ENCODE measurements at regions not wholly inside any gene's neighbourhood (a gene's known extent, or its start where the extent isn't known, plus 50 kb on each side); places are given as distances from the start of the nearest gene placed in this dataset.

DNA sequence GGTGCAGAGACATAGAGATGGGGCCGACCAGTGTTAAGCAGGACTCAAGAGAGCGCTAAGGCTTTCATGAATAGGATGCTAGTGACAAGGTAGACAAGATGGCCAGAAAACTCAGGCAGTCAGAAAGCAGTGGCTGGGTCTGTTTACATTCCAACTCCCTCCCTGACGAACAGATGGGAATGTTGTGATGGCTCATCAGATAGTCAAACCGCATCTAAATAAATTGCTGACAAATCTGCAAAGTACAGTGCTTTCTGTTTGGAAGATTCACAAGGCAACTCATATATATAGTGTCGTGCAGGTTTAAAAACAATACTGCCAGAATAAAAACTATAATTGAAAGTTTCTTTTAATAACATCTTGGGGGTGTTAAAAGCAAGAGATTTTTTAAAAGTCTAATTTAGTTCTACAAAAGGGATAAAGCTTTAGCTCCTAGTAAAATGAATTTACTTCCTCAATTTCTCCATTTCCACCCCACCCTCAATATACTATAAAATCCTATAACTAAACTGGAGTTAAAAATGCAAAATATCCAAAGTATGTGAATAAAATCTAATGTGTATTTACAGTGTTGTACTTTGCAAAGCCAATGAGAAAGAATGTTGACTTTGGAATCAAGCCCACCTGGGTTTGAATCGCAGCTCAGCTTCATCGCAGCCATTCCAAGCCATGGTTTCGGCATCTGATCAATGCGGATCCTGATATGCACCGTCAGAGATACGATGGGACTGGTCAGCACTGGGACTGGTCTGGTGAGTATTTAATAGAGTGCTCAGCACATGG lies 247.3 kb upstream of the PDE10A start:
- no peak for DNase-seq (ENCODE audit: low spot score)

DNA sequence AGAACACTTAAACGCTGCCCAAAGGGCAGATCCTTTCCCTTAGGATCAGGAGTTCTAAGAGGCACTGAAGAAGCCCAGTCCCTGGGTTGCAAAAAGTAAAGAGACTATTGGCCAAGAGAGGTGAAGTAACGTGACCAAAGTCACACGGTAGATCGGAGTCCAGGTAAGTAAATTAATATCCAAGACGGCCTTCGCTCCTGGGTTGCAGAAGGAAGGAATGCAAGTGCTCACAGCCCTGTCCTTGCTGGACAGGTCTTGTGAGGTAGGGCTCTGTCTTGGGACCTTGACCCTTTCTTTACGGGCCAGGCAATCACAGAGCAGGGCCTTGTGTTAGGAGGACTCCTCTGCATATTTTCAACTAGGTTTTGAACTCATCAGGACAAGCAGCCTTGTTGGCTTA lies 243.7 kb upstream of the PDE10A start:
- DNase-seq (ENCODE audit: low spot score) = no peak

DNA sequence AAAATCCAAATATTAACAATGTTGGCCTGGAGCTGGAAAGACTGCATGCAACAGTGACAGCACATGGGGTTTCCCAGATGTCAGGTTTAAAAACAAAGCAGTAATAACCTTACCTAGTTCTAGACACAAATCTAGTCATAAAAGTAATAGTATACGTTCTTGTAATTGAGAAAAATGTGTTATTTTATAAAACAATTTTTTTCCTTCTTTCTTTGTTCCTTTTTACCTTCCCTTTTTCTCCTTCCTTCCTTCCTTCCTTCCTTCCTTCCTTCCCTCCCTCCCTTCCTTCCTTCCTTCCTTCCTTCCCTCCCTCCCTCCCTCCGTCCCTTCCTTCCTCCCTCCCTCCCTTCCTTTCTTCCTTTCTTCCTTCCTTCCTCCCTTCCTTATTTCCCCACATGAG lies 242.7 kb upstream of the PDE10A start:
- DNase-seq (ENCODE audit: low spot score) = no peak

DNA sequence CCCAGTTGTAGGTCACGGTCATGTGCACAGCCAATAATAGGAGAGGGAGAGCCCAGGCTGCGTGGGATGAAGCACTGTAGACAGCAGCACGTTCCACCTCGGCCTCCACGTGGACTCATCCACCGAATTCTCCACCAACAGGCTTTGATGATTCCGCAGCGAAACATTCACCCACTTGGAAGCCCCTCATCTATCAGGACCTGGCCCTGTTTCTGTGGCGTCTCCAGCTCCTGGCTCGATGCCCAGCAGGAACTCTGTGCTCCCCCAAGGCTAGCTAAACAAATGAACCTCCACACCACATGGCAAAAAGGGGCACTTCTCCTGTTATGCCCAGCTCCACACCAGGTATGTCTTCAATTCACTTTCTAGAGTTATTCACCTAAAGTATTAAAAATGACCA lies 237.9 kb upstream of the PDE10A start:
- DNase-seq (ENCODE audit: low spot score) = no peak

DNA sequence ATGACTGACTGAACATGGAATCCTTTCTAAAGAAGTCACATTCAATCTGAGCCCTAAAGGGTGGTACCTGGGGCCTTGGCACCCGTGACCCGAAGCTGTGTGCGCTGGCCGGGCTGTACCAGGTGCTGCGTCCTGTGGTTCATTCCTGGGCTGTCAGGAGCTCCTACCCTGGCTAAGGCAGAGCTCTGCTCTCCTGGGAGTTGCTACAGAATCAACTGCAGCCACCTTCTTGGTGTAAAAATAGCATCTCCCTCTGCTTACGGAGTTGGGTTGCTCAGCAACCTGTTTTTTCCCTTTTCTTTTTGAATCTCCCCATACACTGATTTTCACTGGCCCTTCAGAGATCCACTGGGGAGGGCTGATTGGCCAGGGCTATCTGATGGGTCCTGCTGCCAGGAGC lies 236.6 kb upstream of the PDE10A start:
- no peak for DNase-seq (ENCODE audit: low spot score)

DNA sequence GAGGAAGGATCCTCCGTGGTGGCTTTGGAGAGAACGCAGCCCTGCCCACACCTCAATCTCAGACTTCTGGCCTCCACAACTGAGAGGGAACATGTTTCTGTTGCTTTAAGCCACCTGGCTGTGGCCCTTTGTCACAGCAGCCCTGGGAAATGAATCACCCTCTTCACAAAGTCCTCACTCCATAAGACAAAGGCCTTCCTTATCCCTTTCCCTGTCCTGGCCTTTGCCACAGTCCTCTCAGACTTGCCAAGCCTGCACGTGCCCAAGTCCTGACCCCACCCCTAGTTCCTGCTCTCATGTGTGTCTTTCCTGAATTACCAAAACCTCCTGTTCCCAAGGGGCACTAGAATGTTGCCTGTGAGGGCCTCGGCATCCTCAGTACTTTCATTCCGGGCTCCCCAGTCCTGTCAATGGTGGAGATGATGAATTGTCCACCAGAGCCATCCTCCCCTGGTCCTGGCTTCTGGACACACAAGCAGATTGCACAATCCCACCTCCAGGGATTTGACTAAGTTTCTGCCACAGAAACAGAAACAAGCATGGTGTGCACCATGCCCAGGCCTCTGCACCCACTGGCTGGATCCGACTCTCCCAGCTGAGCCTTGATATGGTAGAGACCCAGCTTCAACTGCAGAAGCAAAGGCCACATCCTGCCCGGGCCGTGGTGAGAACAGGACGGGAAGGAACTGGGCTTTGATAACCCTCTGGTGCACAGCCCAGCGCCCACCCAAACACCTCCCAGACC lies 232.6 kb upstream of the PDE10A start:
- no peak for DNase-seq (ENCODE audit: low spot score)

DNA sequence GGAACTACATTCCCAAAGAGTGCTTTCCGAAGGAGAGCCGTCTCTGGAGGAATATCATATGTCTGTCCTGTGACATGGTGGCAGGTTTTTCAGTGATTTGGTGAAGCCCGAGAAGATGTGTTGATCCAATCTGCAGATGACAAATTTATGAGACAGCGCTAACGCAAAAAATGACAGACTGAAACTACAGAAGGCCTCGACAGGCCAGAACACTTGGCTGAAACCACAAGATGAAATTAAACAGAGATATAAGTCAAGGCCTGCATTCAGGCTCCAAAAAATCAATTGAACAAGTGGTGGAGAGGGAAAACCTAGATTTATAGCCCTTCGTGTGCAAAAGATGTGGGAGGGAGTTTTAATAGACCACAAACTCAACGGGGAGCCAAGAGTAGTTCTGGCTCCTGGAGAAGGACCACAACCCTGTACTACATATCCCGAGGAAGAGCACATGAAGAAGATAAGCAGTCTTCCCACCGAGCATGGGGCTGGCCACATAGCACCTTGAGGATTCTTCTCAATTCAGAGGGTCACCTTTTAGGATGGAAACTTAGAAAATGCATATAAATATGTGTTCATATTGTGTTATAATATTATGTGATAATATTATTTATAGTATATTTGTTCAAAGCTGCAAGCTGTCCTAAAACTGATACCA lies 231.3 kb upstream of the PDE10A start:
- DNase-seq (ENCODE audit: low spot score) = no peak

DNA sequence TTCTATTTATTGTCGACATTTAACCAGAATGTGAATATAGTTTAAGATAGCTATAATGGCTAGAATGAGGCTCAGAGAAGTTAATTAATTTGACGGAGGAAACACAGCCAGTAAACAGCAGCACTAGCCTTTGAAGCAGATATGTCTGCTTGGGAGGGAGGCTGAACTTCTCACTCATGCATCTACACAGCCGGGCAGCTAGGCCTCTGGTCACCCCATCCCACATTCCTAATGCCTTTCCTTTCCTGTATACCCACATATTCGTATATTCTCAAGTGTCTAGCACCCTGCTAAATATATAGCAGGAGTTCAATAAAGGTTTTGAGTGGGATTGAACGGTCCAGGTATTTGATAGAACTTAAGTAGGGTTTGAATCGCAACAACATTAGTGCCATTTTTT lies 230.4 kb upstream of the PDE10A start:
- DNase-seq (ENCODE audit: low spot score) = no peak

DNA sequence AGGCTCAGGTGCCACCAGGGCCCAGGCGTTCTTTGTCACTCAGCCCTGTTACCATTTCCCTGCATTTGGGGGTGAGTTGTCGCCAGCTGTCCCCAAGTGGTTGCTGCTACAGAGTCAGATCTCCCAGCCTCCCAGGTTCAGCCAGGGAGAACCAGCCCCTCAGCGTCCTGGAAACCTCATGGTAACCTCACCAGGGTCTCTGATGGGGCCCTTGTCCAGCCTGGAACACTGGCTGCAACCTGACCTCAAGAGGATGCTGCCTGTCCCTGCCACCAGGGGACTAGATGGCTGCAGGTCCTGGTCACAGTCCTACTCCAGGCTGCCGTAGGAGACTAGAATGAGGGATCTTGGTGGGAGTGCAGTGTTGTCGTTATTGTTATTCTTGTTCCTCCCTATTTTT lies 228.3 kb upstream of the PDE10A start:
- DNase-seq (ENCODE audit: low spot score) = no peak

DNA sequence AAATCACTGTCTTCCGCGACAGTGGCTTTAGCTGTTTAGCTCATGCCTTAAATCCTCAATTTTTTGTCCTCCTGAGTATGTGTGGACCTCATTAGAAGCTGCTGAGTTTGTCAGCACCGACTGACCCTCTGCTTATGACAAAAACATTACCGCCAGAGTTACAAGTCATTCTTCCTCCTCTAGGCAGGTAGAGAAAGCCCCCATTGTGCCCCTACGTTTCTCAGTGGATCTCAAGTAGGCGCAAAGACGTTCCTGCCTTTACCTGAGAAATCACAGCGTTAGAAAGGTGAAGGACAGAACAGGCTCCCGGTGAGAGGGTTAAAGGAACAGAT lies 227.3 kb upstream of the PDE10A start:
- DNase-seq (ENCODE audit: low spot score) = no peak

DNA sequence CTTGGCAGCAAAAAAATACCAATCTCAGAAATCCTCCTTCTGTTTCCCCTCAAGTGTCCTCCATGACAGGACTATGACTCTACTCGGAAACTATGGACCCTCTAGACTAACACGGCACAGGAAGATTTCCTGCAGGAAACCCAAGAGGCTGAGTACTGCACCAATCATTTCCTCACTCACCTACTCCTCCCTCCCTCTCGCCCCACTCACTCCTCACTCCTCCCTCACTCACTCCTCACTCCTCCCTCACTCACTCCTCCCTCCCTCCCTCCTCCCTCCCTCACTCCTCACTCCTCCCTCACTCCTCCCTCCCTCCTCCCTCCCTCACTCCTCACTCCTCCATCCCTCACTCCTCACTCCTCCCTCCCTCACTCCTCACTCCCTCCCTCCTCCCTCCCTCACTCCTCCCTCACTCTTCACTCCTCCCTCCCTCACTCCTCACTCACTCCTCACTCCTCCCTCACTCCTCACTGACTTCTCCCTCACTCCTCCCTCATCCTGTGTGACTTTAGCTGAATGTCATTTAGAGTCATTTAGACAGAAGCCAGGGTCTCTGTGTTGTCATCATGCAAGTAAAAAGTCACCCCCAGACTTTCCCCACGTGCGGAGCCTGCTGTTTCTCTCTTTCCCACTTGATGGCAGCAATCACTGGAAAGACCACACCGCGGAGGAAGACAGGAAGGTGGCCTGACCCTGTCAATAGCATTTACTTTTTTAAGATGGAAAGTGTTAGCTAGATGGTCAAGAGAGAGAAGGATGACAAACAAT lies 226.8 kb upstream of the PDE10A start:
- no peak for DNase-seq (ENCODE audit: low spot score)

DNA sequence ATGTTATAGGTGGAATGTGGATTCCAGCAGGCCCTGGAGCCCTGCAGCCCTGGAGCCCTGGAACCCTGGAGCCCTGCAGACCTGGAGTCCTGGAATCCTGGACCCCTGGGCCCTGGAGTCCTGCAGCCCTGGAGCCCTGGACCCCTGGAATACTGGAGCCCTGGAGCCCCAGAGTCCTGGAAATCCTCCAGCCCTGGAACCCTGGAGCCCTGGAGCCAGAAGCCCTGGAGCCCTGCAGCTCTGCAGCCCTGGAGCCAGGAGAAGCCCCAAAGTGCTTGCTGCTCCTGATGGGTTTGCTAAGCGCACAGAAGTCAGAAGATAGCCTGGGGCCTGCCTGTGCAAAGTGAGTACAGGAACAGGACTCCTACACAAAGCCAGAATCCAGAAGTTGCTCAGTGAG lies 223.1 kb upstream of the PDE10A start:
- DNase-seq (ENCODE audit: low spot score) = no peak

DNA sequence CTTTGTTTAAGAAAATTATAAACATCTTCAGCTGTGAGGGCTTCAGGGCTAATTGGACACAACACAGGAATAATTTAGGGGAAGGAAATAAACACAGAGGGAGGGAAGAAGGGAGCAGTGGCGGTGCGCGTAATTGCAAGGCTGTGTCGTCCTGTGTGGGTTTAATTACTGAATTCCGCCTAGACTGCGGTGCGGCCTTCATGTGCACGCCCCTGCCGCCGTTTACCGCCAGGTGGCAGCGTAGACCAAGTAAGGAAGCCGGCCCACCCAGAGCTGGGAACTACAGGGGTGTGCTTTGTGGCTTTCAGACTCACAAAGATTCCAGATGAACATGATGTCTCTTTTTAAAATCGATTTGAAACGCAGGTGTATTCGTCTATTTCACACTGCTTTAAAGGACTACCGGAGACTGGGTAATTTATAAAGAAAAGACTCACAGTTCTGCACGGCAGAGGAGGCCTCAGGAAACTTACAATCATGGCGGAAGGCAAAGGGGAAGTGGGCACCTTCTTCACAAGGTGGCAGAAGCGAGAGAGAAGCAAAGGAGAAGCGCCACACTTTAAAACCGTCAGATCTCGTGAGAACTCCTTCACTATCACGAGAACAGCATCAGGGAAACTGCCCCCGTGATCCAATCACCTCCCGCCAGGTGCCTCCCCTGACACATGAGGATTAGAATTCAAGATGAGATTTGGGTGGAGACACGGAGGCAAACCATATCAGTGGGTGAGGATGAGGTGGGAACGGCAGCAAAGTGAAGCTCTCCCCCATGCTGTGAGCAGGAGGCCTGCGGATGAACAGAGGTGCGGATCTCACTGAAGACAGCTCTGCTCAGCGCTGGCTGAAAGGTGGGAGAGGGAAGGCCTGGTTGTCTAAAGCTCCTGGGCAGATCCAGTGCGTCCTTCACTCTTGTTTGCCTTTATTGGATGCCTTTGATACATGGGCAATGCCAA lies 222.0 kb upstream of the PDE10A start:
- peak; percentile 46 for DNase-seq (ENCODE audit: low spot score)

DNA sequence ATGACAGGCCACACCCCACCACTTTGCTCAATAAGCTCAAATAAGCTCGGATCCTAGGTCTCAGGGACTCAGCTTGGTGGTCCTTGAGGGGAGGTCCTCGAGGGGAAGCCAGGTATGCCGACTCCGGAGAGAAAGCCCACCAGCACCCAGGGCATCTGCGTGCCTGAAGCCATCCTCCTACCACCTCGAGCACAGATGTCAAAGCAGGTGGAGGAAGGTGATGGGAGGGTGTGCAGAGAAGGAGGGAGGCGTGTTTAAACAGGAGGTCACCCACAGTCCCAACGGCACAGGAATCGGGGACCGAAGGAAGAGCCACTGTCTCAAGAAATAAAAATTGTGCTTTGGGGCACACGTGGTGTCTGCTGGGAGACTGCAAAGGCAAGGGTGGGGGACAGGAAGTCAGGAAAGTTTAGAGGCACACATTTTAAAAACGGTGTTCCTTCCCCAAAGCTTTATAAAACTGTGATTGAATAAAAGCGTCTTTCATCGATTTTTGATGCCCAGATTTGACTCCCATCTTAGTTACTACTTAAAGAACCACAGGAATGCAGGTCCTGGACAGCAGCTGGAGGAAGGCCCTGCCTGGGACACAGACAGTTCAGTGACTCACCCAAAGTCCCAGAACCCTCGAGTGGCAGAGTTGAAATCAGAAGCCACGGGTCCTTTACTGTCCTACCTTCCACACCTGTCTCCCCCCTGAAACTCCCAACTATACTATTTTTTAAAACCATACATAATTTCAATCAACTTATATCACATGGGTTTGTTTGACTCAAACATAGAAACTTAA lies 221.0 kb upstream of the PDE10A start:
- DNase-seq (ENCODE audit: low spot score) = no peak

DNA sequence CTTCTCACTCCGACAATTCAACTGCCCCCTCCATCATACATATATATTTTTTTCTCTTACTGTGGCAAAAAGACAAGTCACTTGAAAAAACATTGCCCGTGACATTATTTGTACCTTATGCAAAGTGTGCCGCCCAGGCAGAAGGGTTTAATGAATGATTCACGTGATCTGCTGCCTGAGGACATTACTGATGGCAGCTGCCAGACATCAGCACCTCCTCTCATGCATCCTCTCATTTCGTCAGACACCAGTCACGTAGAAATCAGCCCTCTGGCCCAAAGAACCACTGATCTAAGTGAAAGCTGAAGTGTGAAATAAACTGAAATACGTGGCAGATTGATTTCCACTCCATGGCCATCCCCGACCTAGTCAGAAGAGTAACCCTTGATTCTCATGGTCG lies 218.8 kb upstream of the PDE10A start:
- DNase-seq (ENCODE audit: low spot score) = no peak

DNA sequence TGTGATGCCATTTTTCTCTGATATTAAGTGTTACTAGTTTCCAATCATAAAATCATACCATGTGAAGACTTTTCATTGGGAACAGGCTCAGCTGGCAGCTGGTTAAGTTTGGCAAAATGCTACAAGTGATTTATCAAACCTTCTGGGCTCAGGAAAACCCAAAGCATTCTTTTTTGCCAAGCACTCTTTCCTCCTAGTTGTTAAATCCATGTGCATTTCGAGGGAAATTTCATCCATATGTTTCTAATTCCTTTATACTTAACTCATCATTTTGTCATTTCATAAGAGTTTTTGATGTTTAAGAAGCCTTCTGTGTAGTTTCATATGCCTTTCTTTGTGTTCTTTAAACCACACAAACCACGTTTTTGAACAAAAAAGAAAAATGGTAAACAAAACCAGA lies 217.6 kb upstream of the PDE10A start:
- no peak for DNase-seq (ENCODE audit: low spot score)

DNA sequence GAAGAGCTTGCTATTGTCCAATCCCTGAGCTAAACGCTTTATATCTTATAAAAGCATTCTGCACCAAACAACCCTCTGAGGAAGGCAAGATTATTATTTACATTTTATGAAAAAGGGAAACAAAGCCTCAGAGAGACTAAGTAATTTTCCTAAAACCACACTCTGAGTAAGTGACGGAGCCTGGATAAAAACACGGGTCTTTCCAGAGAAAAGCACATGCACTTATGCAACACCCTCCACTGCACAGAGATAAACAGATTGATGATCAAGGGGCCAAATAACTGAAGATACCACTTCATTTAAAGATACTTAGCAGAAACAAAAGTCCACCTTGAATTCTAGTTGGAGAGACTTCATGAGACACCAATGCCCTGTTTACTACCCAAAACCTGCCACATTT lies 214.7 kb upstream of the PDE10A start:
- no peak for DNase-seq (ENCODE audit: low spot score)

DNA sequence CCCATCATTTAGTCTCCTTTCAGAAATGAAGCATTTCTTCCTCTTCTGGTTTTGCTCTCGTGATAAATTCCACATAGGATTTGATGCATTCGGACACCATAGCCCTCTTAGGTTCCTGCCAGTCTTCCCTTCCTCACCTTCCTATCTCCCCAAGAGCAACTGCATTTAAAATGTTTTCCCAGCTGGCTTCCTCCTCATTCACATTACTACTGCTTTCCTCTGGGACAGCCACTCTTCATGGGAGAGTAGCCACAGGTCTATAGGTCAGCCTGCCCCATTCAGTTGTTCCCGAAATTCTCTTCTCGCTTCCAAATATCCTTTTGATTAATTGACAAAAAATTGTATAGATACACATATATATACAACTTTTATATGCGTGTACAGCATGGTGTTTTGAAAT lies 214.2 kb upstream of the PDE10A start:
- DNase-seq (ENCODE audit: low spot score) = no peak

DNA sequence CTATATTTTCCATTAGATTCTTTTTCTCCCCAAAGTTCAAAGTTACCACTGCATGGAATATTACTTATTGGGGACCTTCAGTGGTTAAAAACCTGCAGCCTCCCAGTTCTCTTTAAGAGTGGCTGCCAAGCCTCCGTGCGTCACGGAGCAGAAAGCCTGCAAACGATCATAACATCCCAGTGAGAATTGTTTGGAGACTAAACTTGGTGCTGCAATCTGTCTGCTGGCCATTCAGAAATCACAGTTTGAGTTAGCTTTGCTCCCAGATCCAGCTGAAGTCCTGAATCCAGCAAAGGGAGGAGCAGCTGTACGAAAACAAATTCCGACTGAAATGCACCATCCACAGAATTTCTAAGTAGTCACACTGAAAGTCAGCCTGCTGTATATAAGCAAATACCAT lies 213.5 kb upstream of the PDE10A start:
- no peak for DNase-seq (ENCODE audit: low spot score)

DNA sequence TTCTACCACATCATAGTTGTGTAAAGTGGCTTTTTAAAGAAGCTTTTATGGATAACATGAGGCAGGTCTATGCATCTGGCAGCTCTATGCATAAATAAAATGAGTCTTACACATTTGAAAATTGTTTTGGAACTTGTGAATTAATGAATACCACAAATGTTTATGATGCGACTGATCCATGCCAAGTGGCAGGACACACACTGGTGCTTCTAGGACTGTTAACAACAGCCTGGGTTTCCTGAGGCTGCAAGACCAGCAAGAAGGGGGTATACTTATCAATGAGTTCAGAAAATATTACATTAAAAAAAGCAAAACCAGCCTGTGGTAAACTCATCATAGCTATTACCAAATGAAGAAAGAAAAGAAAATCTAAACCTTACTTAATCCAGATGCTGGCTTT lies 212.9 kb upstream of the PDE10A start:
- DNase-seq (ENCODE audit: low spot score) = no peak

DNA sequence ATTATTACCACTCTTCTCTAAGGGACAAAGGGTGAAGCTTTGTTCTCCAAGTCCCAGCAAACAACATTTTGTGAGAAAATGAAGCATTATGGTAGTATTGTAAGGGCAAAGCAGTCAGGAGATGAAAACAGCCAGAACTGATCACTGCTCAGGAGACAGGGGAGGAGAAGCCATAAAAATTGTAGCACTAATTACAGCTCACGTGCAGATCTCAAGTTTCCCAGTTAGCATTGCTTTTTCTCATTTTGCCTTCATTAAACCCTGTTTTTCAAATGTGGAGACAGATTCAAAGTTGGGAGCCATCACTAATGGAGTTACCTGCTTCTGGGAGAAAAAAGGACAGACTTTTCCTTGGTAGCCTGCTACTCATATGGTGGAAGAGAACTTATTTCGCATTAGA lies 210.9 kb upstream of the PDE10A start:
- no peak for DNase-seq (ENCODE audit: low spot score)
